ENCODE measurements at regions not wholly inside any gene's neighbourhood (a gene's known extent, or its start where the extent isn't known, plus 50 kb on each side); places are given as distances from the start of the nearest gene placed in this dataset.

DNA sequence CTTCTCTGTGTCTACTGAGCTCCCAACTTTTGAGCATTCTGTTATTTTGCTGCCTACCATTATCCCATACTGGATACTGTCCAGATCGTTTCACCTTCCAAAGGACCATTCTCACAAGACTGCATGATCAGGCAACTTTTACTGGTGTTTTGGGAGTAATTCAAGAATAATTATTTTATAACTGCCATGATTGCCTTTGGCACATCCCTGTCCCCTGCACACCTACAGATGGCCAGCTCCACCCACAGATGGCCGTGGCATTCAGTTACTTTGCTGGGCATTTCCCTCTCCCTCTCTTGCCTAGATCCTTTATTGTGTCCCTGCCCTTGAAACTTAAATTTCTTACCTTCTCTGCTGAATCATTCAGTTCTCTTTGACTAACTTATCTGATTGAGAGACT lies 263.9 kb downstream of the DIPK2A start:
- DNase-seq, result no peak

GRCh38 chr3:144237351-144237750 lies 265.7 kb downstream of the DIPK2A start:
- no peak for DNase-seq

DNA sequence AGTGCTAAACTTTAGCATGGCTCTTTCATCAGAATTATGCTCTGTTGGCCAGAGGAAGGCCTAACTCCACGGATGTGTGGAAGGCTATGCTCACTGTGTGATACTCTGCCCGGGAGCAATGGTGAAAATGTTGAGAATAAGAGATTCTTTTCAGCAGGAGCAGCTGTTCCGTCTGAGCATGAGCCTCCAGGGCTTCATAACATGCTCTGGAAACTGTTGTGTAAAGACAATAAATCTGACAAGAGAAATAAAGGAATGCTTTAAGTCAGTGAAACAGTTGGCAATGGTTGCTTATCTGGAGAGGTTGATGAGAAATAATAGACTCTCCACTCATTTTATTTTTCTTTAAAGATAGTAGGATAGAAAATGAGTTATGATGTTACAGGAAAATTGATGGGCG lies 269.8 kb downstream of the DIPK2A start:
- no peak for DNase-seq

DNA sequence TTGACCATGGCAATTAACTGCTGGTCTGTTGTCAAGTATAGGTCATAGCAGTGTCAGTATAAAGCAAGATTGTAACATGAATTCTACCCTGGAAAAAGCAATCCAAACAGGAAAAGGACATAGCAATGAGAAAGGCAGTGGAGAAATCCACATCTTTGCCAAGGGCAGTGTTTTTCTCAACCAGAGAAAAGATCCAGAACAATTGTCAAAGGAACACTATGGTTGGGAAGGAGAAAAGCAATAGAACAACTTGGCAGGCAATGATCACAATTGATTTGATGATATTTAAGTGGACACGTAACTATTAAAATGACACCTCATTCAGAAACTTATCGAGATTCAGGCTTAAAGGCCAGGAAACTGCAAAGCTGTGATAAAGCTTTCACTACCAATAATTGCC lies 271.1 kb downstream of the DIPK2A start:
- DNase-seq, result no peak

DNA sequence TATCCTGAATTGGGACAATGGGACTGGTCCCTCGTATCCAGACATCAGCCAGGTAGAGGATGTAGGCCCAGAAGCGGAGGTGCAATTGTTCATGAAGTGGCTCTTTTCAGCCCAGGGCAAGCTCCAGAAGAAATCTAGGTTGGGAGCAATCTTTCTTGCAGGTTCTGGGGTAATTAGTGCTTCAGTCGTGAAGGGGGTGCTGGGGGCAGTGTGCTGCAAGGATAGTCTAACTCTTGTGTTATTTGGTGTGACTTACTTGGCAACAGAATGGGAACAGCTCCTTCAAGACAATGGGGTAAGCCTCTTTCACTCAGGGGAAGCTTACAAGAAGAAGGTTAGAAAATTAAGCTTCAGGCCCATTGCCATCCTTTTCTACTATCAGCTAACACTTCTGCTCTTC lies 273.0 kb downstream of the DIPK2A start:
- no peak for DNase-seq

DNA sequence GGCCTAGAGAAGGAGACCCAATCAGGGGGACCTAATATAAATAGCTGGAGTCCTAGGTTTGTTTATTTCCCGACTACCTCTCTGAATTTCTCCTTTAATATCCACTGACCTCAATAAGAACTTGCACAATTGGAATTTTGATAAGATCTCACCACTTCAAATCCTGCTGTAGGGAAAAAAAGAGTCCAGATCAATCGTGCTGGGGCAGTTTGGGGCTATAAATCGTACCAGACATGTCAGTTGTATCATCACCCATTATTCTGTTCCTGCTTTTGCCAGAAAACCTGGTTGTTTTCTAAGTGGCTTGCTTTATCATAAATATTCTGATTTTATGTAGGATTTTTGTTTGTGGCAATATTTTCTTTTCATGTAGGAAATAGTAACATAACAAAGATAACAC lies 281.3 kb downstream of the DIPK2A start:
- DNase-seq, result no peak

DNA sequence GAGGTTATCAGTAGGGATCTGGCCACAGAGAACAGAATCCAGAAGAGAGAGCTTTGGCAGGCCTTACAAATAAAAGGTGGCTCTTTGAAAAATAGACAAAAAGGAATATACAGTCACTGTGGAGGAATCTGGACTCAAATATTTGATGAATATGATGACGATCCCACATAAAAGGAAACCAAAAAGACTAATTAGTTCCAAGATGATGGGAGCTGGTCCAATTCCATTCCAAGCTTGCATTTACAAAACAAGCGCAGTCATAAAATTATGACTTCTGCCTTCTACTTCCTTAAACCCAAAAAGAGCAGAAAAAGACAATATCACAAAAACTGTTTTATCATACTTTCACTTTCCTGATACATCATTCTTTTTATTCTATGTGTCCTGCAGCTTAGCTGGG lies 285.8 kb downstream of the DIPK2A start:
- DNase-seq, result no peak

- DNase-seq, result no peak
Observed at GRCh38 chr3:144259267-144259666, 287.6 kb downstream of the DIPK2A start.

GRCh38 chr3:144263706-144264105 lies 292.1 kb downstream of the DIPK2A start:
- DNase-seq, result no peak

- no peak for DNase-seq
Observed at GRCh38 chr3:144264350-144264749, 292.7 kb downstream of the DIPK2A start.

DNA sequence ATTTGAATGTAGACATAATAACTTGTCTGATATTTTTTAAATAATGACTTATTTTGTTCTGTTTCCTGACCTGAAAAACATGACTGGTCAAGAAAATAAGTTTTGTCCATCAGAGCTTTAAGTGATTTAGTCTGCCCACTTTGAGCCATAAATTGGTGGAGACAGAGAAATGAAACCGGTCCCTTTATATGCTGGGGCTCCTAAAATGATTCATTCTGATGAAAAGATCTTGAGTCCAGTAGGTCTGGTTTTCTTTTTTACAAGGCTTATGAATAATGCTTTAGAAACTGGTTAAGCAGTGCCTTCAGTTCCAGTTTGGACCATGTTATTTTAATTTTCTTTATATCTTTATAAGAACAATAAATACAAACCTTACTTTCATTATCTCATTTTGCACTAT lies 293.2 kb downstream of the DIPK2A start:
- DNase-seq, result no peak

DNA sequence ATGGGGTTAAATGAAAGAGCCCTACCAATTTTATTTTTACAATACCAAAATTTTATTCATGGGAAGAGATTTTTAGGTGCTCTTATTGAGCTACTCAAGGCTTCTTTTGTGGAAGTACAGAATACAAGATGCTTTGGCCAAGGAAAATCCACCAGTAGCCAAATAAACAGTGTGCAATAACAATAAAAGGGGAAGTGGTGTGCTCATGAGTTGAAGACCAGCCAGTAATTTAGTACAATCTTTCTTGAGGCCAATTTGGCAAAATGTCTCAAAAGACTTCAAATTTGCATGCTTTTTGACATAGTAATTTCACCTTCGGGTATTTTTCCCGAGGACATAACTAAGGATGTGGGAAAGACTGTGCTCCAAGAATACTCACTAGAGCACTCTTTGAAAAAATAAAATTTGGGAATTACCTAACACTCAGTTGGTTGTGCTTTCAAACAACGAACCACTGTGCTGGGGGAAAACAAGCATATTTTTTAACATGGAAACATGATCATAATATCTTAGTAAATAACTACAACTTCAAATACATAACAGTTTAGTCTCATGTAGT lies 294.0 kb downstream of the DIPK2A start:
- no peak for DNase-seq

DNA sequence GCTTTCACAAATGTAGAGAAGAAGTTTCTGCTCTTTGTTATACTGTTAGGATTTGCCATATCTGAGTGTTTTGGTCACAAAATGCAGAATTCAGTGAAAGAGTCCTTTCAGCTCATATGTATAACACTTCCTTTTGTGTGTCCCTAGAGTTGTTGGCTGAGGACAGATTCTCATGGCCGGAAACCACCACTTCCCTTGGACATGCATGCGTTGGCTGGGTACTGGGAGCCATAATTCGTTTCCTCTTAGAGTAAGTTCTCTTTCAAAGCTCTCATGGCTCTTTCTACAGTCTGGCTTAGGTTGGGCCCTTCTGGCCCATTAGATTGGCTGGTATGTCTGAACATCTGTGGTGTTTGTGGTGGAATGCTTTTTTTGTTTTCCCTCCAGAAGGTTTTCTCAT lies 298.5 kb downstream of the DIPK2A start:
- no peak for DNase-seq

GRCh38 chr3:144272680-144273079 lies 301.1 kb downstream of the DIPK2A start:
- no peak for DNase-seq

DNA sequence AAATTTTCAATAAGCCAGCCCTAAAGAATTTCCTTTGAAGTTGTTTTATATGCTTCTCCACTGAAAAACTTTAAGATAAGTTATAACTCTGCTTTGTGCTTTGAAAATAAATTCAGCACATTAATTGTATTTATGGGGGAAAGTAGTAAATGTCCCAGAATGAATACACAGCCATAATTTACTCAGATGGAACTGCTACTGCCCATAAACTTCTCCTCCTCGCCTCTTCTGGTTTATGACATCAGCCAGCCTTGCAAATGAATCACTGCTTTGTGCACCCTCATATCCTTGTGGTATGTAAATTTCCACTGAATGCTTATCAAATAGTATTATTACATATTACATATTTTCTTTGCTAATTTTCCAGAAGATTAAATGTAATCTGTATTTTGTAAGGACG lies 302.0 kb downstream of the DIPK2A start:
- DNase-seq, result no peak

GRCh38 chr3:144275005-144275404 lies 303.4 kb downstream of the DIPK2A start:
- DNase-seq, result no peak

DNA sequence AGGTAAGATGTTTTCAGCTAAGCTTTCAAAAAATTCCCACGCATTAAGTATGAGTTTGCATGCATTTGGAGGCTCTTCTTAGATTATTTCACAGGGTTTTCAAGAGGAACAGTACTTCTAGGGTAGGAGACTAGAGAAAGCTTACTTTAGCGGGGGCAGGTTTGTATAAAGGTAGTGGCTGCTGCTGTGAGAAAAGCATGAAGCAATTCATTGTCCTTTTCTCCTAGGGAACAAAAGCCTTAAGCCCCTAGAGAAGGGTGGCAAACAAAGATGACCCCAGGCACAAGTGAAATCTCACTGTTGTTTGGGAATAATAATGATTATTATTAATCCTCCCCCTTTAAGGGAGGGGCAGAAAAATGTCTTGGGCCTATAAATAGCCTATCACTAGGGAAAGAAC lies 310.7 kb downstream of the DIPK2A start:
- no peak for DNase-seq

GRCh38 chr3:144286235-144286910 lies 314.8 kb downstream of the DIPK2A start:
- no peak for DNase-seq

GRCh38 chr3:144287001-144287400 lies 315.4 kb downstream of the DIPK2A start:
- no peak for DNase-seq

DNA sequence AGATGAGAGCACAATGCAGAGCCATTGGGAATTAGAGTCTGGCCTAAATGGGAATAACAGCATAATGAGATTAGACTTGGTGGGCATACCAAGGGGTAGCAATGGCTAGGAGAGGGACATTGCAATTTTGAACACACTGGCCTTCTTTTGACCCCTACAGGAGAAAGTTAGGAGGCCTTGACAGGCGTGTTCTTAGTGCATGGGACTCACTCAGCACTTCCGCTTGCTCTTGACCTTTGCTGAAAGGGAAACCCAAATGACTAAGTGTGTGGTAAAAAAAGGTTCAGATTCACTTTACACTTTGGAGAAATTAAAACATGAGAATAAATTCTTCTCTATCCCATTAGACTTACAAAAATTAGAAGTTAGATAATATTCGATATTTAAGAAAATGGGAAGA lies 317.4 kb downstream of the DIPK2A start:
- no peak for DNase-seq

GRCh38 chr3:144294659-144295538 lies 323.3 kb downstream of the DIPK2A start:
- no peak for DNase-seq

DNA sequence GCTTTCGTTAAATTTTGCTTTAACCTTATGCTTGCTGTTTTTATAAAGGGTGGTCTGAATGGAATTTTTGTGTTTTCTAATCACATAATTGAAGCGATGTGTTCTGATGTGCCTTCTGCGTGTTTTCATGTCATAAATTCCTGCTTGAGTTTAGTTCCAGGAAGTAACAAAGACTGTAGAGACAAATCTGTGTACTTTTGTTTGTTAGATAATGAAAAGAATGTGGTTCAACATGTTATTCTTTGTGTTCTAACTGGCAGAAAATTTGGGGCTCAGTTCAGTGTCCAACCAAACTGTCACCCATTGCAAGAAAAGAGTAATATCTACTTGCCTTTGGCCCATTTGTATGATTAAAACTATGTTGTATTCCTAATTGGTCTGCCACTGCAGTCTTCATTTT lies 324.0 kb downstream of the DIPK2A start:
- no peak for DNase-seq

GRCh38 chr3:144296808-144297207 lies 325.2 kb downstream of the DIPK2A start:
- DNase-seq, result no peak

GRCh38 chr3:144301863-144302262 lies 330.2 kb downstream of the DIPK2A start:
- no peak for DNase-seq

Measured in SIG-M5 (cell line).